Spleen (tissue), 7 donors: ENCODE measurements at regions not wholly inside any gene's neighbourhood (a gene's known extent, or its start where the extent isn't known, plus 50 kb on each side); places are given as distances from the start of the nearest gene placed in this dataset.

Experiments used
- POLR2A ChIP-seq, 3 donors: fragments of 450-650 bp; IDR thresholded peaks; one replicate each; pipeline ENCODE4 v1.5.1; 2017; ENCODE audit warnings: antibody characterized with exemption in 3 of 3, mild to moderate bottlenecking in 1 of 3
- POLR2AphosphoS5 ChIP-seq, 3 donors: sonication (generic); formaldehyde crosslinking; IDR thresholded peaks; one replicate each; pipeline ENCODE4 v1.5.1; 2017; ENCODE audit warnings: antibody characterized with exemption in 3 of 3
- TF ChIP-seq, protein P1 (sequence below), 11 experiments: fragments of 200-600 bp in 7 of 11; fragments of 450-650 bp in 4 of 11; sonication (generic) in 4 of 11; IDR thresholded peaks in 8 of 11; conservative IDR thresholded peaks in 3 of 11; 1 replicate in 7 of 11; 2 replicates in 4 of 11; pipeline versions ENCODE4 v1.4.0 to v1.8.0; 2016 to 2021; ENCODE audit warnings: antibody characterized with exemption in 11 of 11, inconsistent platforms in 4 of 11, mild to moderate bottlenecking in 1 of 11
- donor health status: DM: no; HTN: no; CAD: no; lungs with moderate emphysema.
- donor health status: DM: no; HTN: no; CAD: no.
- donor health status: DM: no; HTN: no; CAD: no.

DNA sequence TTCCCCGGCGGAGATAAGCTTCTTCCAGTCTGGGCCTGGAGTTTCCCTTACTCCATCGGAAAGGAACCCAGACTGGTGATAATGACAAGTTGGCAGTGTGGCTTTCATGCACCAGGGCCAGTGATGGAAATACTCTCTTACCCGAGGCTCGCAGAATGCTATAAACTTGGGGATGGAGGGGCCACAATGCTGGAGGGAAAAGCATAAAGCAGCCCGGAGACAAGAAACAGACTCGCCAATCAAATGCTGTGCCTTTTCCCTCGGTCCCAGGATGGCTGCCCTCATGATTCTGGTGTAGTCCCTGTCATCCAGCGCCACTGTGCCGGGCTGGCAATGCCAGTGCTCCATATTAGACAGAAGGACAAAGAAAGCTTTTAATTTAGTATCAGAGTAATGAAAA is 325.6 kb downstream of the THBS2 start:
- TF ChIP-seq, protein P1, sequence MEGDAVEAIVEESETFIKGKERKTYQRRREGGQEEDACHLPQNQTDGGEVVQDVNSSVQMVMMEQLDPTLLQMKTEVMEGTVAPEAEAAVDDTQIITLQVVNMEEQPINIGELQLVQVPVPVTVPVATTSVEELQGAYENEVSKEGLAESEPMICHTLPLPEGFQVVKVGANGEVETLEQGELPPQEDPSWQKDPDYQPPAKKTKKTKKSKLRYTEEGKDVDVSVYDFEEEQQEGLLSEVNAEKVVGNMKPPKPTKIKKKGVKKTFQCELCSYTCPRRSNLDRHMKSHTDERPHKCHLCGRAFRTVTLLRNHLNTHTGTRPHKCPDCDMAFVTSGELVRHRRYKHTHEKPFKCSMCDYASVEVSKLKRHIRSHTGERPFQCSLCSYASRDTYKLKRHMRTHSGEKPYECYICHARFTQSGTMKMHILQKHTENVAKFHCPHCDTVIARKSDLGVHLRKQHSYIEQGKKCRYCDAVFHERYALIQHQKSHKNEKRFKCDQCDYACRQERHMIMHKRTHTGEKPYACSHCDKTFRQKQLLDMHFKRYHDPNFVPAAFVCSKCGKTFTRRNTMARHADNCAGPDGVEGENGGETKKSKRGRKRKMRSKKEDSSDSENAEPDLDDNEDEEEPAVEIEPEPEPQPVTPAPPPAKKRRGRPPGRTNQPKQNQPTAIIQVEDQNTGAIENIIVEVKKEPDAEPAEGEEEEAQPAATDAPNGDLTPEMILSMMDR (IDR thresholded peaks at IDR 0.05 in 8 of 11, conservative IDR thresholded peaks at IDR 0.05 in 3 of 11), result no peak
- TF ChIP-seq POLR2A (IDR thresholded peaks at IDR 0.05) (no peak), POLR2AphosphoS5 (IDR thresholded peaks at IDR 0.05) (no peak)
